ENCODE measurements at regions not wholly inside any gene's neighbourhood (a gene's known extent, or its start where the extent isn't known, plus 50 kb on each side); places are given as distances from the start of the nearest gene placed in this dataset.

DNA sequence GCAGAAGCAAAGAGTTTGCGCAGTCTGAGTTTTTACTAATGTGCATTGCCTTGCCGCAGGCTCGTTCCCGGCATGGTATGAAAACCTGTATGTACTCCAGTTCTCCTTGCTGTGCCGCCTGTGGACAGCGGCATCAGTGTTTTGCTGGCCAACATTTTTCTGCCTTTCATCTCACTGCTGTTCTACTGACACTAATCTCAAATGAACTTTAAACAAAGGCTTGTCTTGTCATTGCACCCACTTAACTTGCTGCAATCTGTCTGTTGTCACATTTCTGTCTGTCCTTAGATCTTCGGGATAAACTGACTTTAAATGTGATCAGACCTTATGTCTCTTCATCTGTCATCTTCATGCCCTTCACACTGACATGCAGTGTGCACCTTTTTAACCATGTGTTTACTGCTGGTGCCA, 71.7 kb upstream of the ZNRF2 start:
- Mint-ChIP-seq H3K9me3 (peaks cover 0 to 3% (median 0%) of the 10 kb centered on the region in 3 donors), H3K36me3 (no peaks in the 10 kb centered on the region), H3K4me3 (no peak overlapping the region), H3K4me1 (no peaks in the 10 kb centered on the region), H3K27ac (no peak overlapping the region), H3K27me3 (peaks cover 5 to 12% of the 10 kb centered on the region in 2 donors)
- no peak for DNase-seq
- ChIA-PET CTCF (no interaction called here), POLR2A (no interaction called here)
- 95% methylated on average over 7 of the region's 7 CpGs for WGBS (ENCODE audit: insufficient coverage)
- Histone ChIP-seq H3K4me3 (ENCODE audit: control insufficient read depth in 1 of 2, extremely low read depth in 1 of 2, low read length in 1 of 2) (no peak overlapping the region), H3K36me3 (ENCODE audit: control insufficient read depth in 2 of 2, extremely low read depth in 1 of 2, insufficient read depth in 1 of 2, low read length in 1 of 2) (no peaks in the 10 kb centered on the region), H3K4me1 (ENCODE audit: control insufficient read depth in 1 of 2, extremely low read depth in 1 of 2, insufficient read depth in 2 of 2, low read length in 2 of 2) (no peaks in the 10 kb centered on the region), H3K9me3 (no peaks in the 10 kb centered on the region), H3K27ac (ENCODE audit: low read length) (no peak overlapping the region), H3K27me3 (replicated peaks in 1 of 2; ENCODE audit: control insufficient read depth in 2 of 2, extremely low read depth in 1 of 2, insufficient read depth in 2 of 2, low read length in 1 of 2) (peaks cover 0 to 2% of the 10 kb centered on the region in 2 experiments)
- no peak for ATAC-seq (replicated peaks in 1 of 4)

- H3K4me1 ChIP-seq (ENCODE audit: control insufficient read depth in 1 of 2, extremely low read depth in 1 of 2, insufficient read depth in 2 of 2, low read length in 2 of 2) = no peaks in the 10 kb centered on the region
- H3K27ac Mint-ChIP-seq = no peak overlapping the region
- H3K9me3 Mint-ChIP-seq = peaks cover 0 to 5% (median 0%) of the 10 kb centered on the region in 3 donors
- no peaks in the 10 kb centered on the region for H3K36me3 ChIP-seq (ENCODE audit: control insufficient read depth in 2 of 2, extremely low read depth in 1 of 2, insufficient read depth in 1 of 2, low read length in 1 of 2)
- no peaks in the 10 kb centered on the region for H3K36me3 Mint-ChIP-seq
- DNase-seq (no peak), ATAC-seq (replicated peaks in 1 of 4) (no peak)
- no peak overlapping the region for H3K4me3 ChIP-seq (ENCODE audit: control insufficient read depth in 1 of 2, extremely low read depth in 1 of 2, low read length in 1 of 2)
- no peak overlapping the region for H3K27ac ChIP-seq (ENCODE audit: low read length)
- peaks cover 5 to 12% of the 10 kb centered on the region in 2 donors for H3K27me3 Mint-ChIP-seq
- POLR2A ChIA-PET = no interaction called here
- peaks cover 0 to 2% of the 10 kb centered on the region in 2 experiments for H3K27me3 ChIP-seq (replicated peaks in 1 of 2; ENCODE audit: control insufficient read depth in 2 of 2, extremely low read depth in 1 of 2, insufficient read depth in 2 of 2, low read length in 1 of 2)
- H3K9me3 ChIP-seq = no peaks in the 10 kb centered on the region
- CTCF ChIA-PET = no interaction called here
- H3K4me3 Mint-ChIP-seq = no peak overlapping the region
- no peaks in the 10 kb centered on the region for H3K4me1 Mint-ChIP-seq
These were observed 70.8 kb upstream of the ZNRF2 start for GRCh38 chr7:30213637-30214036.

GRCh38 chr7:30214651-30215137, 69.7 kb upstream of the ZNRF2 start:
- Histone ChIP-seq H3K4me3 (ENCODE audit: control insufficient read depth in 1 of 2, extremely low read depth in 1 of 2, low read length in 1 of 2) (no peak overlapping the region), H3K27ac (ENCODE audit: low read length) (no peak overlapping the region), H3K9me3 (no peaks in the 10 kb centered on the region), H3K36me3 (ENCODE audit: control insufficient read depth in 2 of 2, extremely low read depth in 1 of 2, insufficient read depth in 1 of 2, low read length in 1 of 2) (no peaks in the 10 kb centered on the region), H3K4me1 (ENCODE audit: control insufficient read depth in 1 of 2, extremely low read depth in 1 of 2, insufficient read depth in 2 of 2, low read length in 2 of 2) (no peaks in the 10 kb centered on the region), H3K27me3 (replicated peaks in 1 of 2; ENCODE audit: control insufficient read depth in 2 of 2, extremely low read depth in 1 of 2, insufficient read depth in 2 of 2, low read length in 1 of 2) (peaks cover 0 to 2% of the 10 kb centered on the region in 2 experiments)
- Mint-ChIP-seq H3K9me3 (peaks cover 5 to 15% (median 8%) of the 10 kb centered on the region in 3 donors), H3K36me3 (no peaks in the 10 kb centered on the region), H3K4me1 (no peaks in the 10 kb centered on the region), H3K27ac (no peak overlapping the region), H3K27me3 (peaks cover 5 to 12% of the 10 kb centered on the region in 2 donors), H3K4me3 (no peak overlapping the region)
- WGBS (ENCODE audit: insufficient coverage) = 100% methylated on average over 1 of the region's 8 CpGs
- DNase-seq (no peak), ATAC-seq (replicated peaks in 1 of 4) (no peak)
- CTCF ChIA-PET = no interaction called here
- POLR2A ChIA-PET = no interaction called here

DNA sequence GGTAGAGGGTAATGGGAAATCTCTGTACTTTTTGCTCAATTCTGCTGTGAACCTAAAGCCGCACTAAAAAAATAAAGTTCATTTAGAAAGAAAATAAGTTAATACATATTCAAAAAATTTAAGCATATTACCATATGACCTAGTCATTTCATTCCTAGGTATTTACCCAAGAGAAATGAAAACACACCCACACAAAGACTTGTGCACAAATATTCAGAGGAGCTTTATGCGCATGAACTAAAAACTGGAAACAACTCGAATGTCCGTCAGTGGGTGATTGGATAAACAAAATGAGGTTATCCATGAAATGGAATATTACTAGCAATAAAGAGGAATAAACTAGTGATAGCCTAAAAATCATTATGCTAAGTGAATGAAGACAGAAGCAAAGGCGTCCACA, 62.6 kb upstream of the ZNRF2 start:
- WGBS (ENCODE audit: insufficient coverage) = no CpG with 5 or more reads among the region's 5 CpGs
- Mint-ChIP-seq H3K27me3 (no peaks in the 10 kb centered on the region), H3K36me3 (no peaks in the 10 kb centered on the region), H3K4me3 (no peak overlapping the region), H3K27ac (no peak overlapping the region), H3K9me3 (peaks cover 10 to 21% (median 12%) of the 10 kb centered on the region in 3 donors), H3K4me1 (no peaks in the 10 kb centered on the region)
- Histone ChIP-seq H3K4me3 (ENCODE audit: control insufficient read depth in 1 of 2, extremely low read depth in 1 of 2, low read length in 1 of 2) (no peak overlapping the region), H3K9me3 (no peaks in the 10 kb centered on the region), H3K36me3 (ENCODE audit: control insufficient read depth in 2 of 2, extremely low read depth in 1 of 2, insufficient read depth in 1 of 2, low read length in 1 of 2) (no peaks in the 10 kb centered on the region), H3K27me3 (replicated peaks in 1 of 2; ENCODE audit: control insufficient read depth in 2 of 2, extremely low read depth in 1 of 2, insufficient read depth in 2 of 2, low read length in 1 of 2) (no peaks in the 10 kb centered on the region), H3K4me1 (ENCODE audit: control insufficient read depth in 1 of 2, extremely low read depth in 1 of 2, insufficient read depth in 2 of 2, low read length in 2 of 2) (no peaks in the 10 kb centered on the region), H3K27ac (ENCODE audit: low read length) (no peak overlapping the region)
- ATAC-seq (replicated peaks in 1 of 4) (no peak), DNase-seq (no peak)
- CTCF ChIA-PET = no interaction called here
- POLR2A ChIA-PET = interaction anchor here in 1 of 2 donors (0.7 kb wide), 1 partner anchor 247 kb away, joined by 3 read pairs; no protein-coding TSS in a partner anchor

DNA sequence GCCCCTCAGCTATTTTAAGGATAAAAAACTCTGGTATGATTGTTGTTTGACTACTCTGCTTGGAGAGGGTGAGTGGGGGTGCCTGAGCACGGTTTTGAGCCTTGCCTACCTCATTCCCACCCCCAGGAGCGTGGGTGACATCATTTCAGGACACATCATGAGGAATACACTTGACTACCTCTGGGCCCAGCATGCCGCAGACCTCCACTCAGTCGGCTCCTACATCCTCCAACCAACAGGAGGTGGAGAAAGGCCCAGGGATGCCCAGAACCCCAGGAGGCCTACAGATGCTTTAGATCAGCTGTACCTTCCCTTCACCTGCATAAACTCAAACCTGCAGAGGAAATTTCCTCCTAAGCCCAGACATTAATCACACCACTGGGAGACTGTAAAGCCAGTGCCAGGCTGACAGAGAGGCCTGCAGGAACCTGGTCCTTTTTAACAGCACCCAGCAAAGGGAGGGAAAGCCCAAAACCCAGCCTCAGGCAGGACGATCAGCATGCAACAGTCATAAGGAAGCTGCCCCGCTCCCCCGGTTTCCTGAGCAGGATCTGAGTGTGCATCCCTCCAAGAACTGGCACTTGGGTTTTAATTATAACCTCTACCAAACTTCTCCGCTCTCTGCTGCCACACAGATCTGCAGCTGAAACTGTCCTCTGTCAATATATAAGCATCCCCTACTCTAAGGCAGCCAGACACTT, 61.7 kb upstream of the ZNRF2 start:
- no peaks in the 10 kb centered on the region for H3K4me1 ChIP-seq (ENCODE audit: control insufficient read depth in 1 of 2, extremely low read depth in 1 of 2, insufficient read depth in 2 of 2, low read length in 2 of 2)
- H3K27me3 ChIP-seq (replicated peaks in 1 of 2; ENCODE audit: control insufficient read depth in 2 of 2, extremely low read depth in 1 of 2, insufficient read depth in 2 of 2, low read length in 1 of 2) = no peaks in the 10 kb centered on the region
- no peaks in the 10 kb centered on the region for H3K36me3 ChIP-seq (ENCODE audit: control insufficient read depth in 2 of 2, extremely low read depth in 1 of 2, insufficient read depth in 1 of 2, low read length in 1 of 2)
- Mint-ChIP-seq H3K4me1 (no peaks in the 10 kb centered on the region), H3K27me3 (no peaks in the 10 kb centered on the region), H3K4me3 (no peak overlapping the region), H3K27ac (no peak overlapping the region), H3K36me3 (no peaks in the 10 kb centered on the region), H3K9me3 (peaks cover 10 to 19% (median 12%) of the 10 kb centered on the region in 3 donors)
- H3K9me3 ChIP-seq = no peaks in the 10 kb centered on the region
- ChIA-PET POLR2A (no interaction called here), CTCF (no interaction called here)
- WGBS (ENCODE audit: insufficient coverage) = 75% methylated on average over 4 of the region's 8 CpGs
- no peak overlapping the region for H3K27ac ChIP-seq (ENCODE audit: low read length)
- H3K4me3 ChIP-seq (ENCODE audit: control insufficient read depth in 1 of 2, extremely low read depth in 1 of 2, low read length in 1 of 2) = no peak overlapping the region
- no peak for DNase-seq
- ATAC-seq (replicated peaks in 1 of 4) = no peak

- Mint-ChIP-seq H3K36me3 (no peaks in the 10 kb centered on the region), H3K9me3 (peaks cover 10 to 14% (median 12%) of the 10 kb centered on the region in 3 donors), H3K27ac (no peak overlapping the region), H3K27me3 (no peaks in the 10 kb centered on the region), H3K4me3 (no peak overlapping the region), H3K4me1 (no peaks in the 10 kb centered on the region)
- no peak overlapping the region for H3K4me3 ChIP-seq (ENCODE audit: control insufficient read depth in 1 of 2, extremely low read depth in 1 of 2, low read length in 1 of 2)
- DNase-seq = no peak
- CTCF ChIA-PET = no interaction called here
- ATAC-seq (replicated peaks in 1 of 4) = no peak
- H3K4me1 ChIP-seq (ENCODE audit: control insufficient read depth in 1 of 2, extremely low read depth in 1 of 2, insufficient read depth in 2 of 2, low read length in 2 of 2) = no peaks in the 10 kb centered on the region
- no peaks in the 10 kb centered on the region for H3K27me3 ChIP-seq (replicated peaks in 1 of 2; ENCODE audit: control insufficient read depth in 2 of 2, extremely low read depth in 1 of 2, insufficient read depth in 2 of 2, low read length in 1 of 2)
- H3K36me3 ChIP-seq (ENCODE audit: control insufficient read depth in 2 of 2, extremely low read depth in 1 of 2, insufficient read depth in 1 of 2, low read length in 1 of 2) = no peaks in the 10 kb centered on the region
- H3K9me3 ChIP-seq = no peaks in the 10 kb centered on the region
- POLR2A ChIA-PET = no interaction called here
- no peak overlapping the region for H3K27ac ChIP-seq (ENCODE audit: low read length)
- WGBS (ENCODE audit: insufficient coverage) = no CpG with 5 or more reads among the region's 2 CpGs
These were observed 60.5 kb upstream of the ZNRF2 start for GRCh38 chr7:30223896-30224295.
